GM23338 (cell line): ENCODE measurements at regions not wholly inside any gene's neighbourhood (a gene's known extent, or its start where the extent isn't known, plus 50 kb on each side); places are given as distances from the start of the nearest gene placed in this dataset.
A peak's percentile ranks its signal among the peaks of the same experiment; 100 is the strongest.

ENCODE experiments used
- ATAC-seq: fragments of 200-7000 bp; cut with Tn5 transposase; 3 replicates; pipeline ENCODE4 v1.9.1; 2020
- DNase-seq: peaks from one replicate; pipeline ENCODE4 v3.0.0-alpha.2; 2015; ENCODE audit warnings: low spot score
- H2AFZ ChIP-seq: fragments of 200-600 bp; sonication (generic); 2 replicates; pipeline ENCODE4 v1.8.0; 2016; ENCODE audit warnings: antibody characterized with exemption, mild to moderate bottlenecking, moderate library complexity
- H3F3A ChIP-seq: fragments of 200-600 bp; sonication (generic); replicated peaks from 2 replicates; pipeline ENCODE4 v1.8.0; 2017; ENCODE audit warnings: antibody characterized with exemption, mixed run types, low read depth
- H3K27ac ChIP-seq: fragments of 200-600 bp; sonication (generic); 2 replicates; pipeline ENCODE4 v1.6.1; 2016; ENCODE audit warnings: low read depth
- H3K27me3 ChIP-seq: fragments of 200-600 bp; sonication (generic); 2 replicates; pipeline ENCODE4 v1.8.0; 2016; ENCODE audit warnings: mild to moderate bottlenecking, mixed run types, moderate library complexity; ENCODE audit not compliant: insufficient read depth
- H3K36me3 ChIP-seq: fragments of 200-600 bp; sonication (generic); 2 replicates; pipeline ENCODE4 v1.8.0; 2016; ENCODE audit warnings: mild to moderate bottlenecking; ENCODE audit not compliant: insufficient read depth
- H3K4me1 ChIP-seq: fragments of 200-600 bp; sonication (generic); 2 replicates; pipeline ENCODE4 v1.8.0; 2016; ENCODE audit warnings: mild to moderate bottlenecking, moderate library complexity; ENCODE audit not compliant: insufficient read depth
- H3K4me2 ChIP-seq: fragments of 200-600 bp; sonication (generic); 2 replicates; pipeline ENCODE4 v1.7.1; 2017; ENCODE audit warnings: mixed run types
- H3K4me3 ChIP-seq: fragments of 200-600 bp; sonication (generic); 2 replicates; pipeline ENCODE4 v1.6.1; 2016; ENCODE audit warnings: mixed run types
- H3K79me2 ChIP-seq: fragments of 200-600 bp; sonication (generic); replicated peaks from 2 replicates; pipeline ENCODE4 v1.8.0; 2017; ENCODE audit warnings: mild to moderate bottlenecking; ENCODE audit not compliant: insufficient read depth
- H3K9me2 ChIP-seq: fragments of 200-600 bp; sonication (generic); 2 replicates; pipeline ENCODE4 v1.8.0; 2017; ENCODE audit not compliant: insufficient read depth
- H4K20me1 ChIP-seq: fragments of 200-600 bp; sonication (generic); replicated peaks from 2 replicates; pipeline ENCODE4 v1.8.0; 2017; ENCODE audit warnings: mild to moderate bottlenecking; ENCODE audit not compliant: insufficient read depth
- H3K27ac Mint-ChIP-seq: 2 replicates; pipeline ENCODE4 v1.8.0; 2020; ENCODE audit warnings: inconsistent platforms, mild to moderate bottlenecking, moderate library complexity, mixed read lengths
- H3K27me3 Mint-ChIP-seq: 3 replicates; pipeline ENCODE4 v1.8.0; 2022; ENCODE audit warnings: low read depth, mild to moderate bottlenecking, moderate library complexity, mixed read lengths, inconsistent platforms; ENCODE audit not compliant: insufficient read depth, poor library complexity
- H3K36me3 Mint-ChIP-seq: 3 replicates; pipeline ENCODE4 v1.8.0; 2021; ENCODE audit warnings: low read depth, mild to moderate bottlenecking, inconsistent platforms, moderate library complexity, mixed read lengths
- H3K4me1 Mint-ChIP-seq: 3 replicates; pipeline ENCODE4 v1.8.0; 2020; ENCODE audit warnings: mild to moderate bottlenecking, inconsistent platforms, mixed read lengths
- H3K4me3 Mint-ChIP-seq: 3 replicates; pipeline ENCODE4 v1.8.0; 2021; ENCODE audit warnings: moderate library complexity, mild to moderate bottlenecking, inconsistent platforms, mixed read lengths
- H3K9me3 Mint-ChIP-seq: 3 replicates; pipeline ENCODE4 v1.8.0; 2020; ENCODE audit warnings: moderate library complexity, mild to moderate bottlenecking, inconsistent platforms, mixed read lengths
- CREB1 ChIP-seq: fragments of 250-450 bp; sonication (Bioruptor Pico); IDR thresholded peaks from 2 replicates; pipeline ENCODE4 v1.5.0; 2020; ENCODE audit warnings: low read depth, mild to moderate bottlenecking, moderate library complexity
- EZH2 ChIP-seq: fragments of 200-600 bp; sonication (generic); IDR thresholded peaks from one replicate; pipeline ENCODE4 v1.8.0; 2017; ENCODE audit warnings: antibody characterized with exemption, mild to moderate bottlenecking, low read depth; ENCODE audit not compliant: unreplicated experiment
- EZH2phosphoT487 ChIP-seq: fragments of 200-600 bp; sonication (generic); IDR thresholded peaks from one replicate; pipeline ENCODE4 v1.8.1; 2018; ENCODE audit warnings: antibody characterized with exemption; ENCODE audit not compliant: unreplicated experiment
- JUNB ChIP-seq: IDR thresholded peaks from one replicate; pipeline ENCODE4 v1.6.1; 2016; ENCODE audit warnings: antibody characterized with exemption; ENCODE audit not compliant: unreplicated experiment
- NANOG ChIP-seq: IDR thresholded peaks from 2 replicates; pipeline ENCODE4 v1.6.1; 2016; ENCODE audit warnings: antibody characterized with exemption, borderline replicate concordance
- POLR2AphosphoS5 ChIP-seq: IDR thresholded peaks from 2 replicates; pipeline ENCODE4 v1.6.1; 2016; ENCODE audit warnings: antibody characterized with exemption, low read depth
- REST ChIP-seq: IDR thresholded peaks from one replicate; pipeline ENCODE4 v1.6.1; 2018; ENCODE audit warnings: antibody characterized with exemption; ENCODE audit not compliant: unreplicated experiment
- STAT1 ChIP-seq: IDR thresholded peaks from one replicate; pipeline ENCODE4 v1.6.1; 2016; ENCODE audit warnings: antibody characterized with exemption; ENCODE audit not compliant: unreplicated experiment
- ZNF331 ChIP-seq: fragments of 250-450 bp; sonication (Bioruptor Pico); IDR thresholded peaks from 2 replicates; pipeline ENCODE4 v1.5.0; 2020; ENCODE audit warnings: low read depth, mild to moderate bottlenecking, moderate library complexity
- TF ChIP-seq, protein P1 (sequence below): IDR thresholded peaks from 2 replicates; pipeline ENCODE4 v1.6.1; 2016; ENCODE audit warnings: antibody characterized with exemption

GRCh38 chr6:91438570-91438969, 851.7 kb upstream of the MAP3K7 start (continued):
- TF ChIP-seq REST: no peak

- Mint-ChIP-seq H3K9me3 (no peaks in the 10 kb centered on the region), H3K36me3 (no peaks in the 10 kb centered on the region), H3K4me3 (no peak overlapping the region), H3K27me3 (peaks cover 9% of the 10 kb centered on the region), H3K4me1 (peaks cover 10% of the 10 kb centered on the region), H3K27ac (no peak overlapping the region)
- Histone ChIP-seq H3K4me1 (peaks cover 11% of the 10 kb centered on the region), H3F3A (no peaks in the 10 kb centered on the region), H3K4me2 (peak overlapping the region; percentile 7; the same call in 1 of the 2 replicates), H3K36me3 (no peaks in the 10 kb centered on the region), H4K20me1 (no peaks in the 10 kb centered on the region), H3K27ac (no peak overlapping the region), H3K4me3 (no peak overlapping the region), H3K27me3 (no peaks in the 10 kb centered on the region), H2AFZ (no peak overlapping the region), H3K79me2 (no peaks in the 10 kb centered on the region), H3K9me2 (no peaks in the 10 kb centered on the region)
- DNase-seq: peak; percentile 23
- peak; percentile 88 for ATAC-seq
- peak; percentile 38; the same call in 1 of the 2 replicates for TF ChIP-seq NANOG
- TF ChIP-seq POLR2AphosphoS5: no peak
These were observed 850.5 kb upstream of the MAP3K7 start for GRCh38 chr6:91437315-91437729.

DNA sequence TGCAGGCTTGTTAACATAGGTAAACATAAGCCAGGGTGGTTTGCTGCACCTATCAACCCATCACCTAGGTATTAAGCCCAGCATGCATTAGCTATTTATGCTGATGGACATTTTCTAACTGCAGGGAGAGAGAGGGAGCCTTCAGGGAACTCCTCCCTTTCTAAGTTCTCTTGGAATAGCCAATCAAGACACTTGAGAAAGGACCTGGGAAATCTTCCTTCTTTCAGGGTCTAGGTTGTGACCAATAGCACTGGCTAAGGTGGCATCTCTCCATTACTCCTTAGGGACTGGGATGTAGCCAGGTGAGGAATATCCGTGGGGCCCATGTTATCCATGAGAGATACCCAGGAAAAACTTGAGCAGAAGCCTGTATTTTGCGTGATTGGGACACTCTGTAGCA, 849.6 kb upstream of the MAP3K7 start:
- peak; percentile 63 for ATAC-seq
- no peak overlapping the region for H3K4me3 Mint-ChIP-seq

More for the DNA sequence above, 849.6 kb upstream of the MAP3K7 start:
- peaks cover 10% of the 10 kb centered on the region for H3K4me1 Mint-ChIP-seq
- Histone ChIP-seq H3K9me2 (no peaks in the 10 kb centered on the region), H3K4me2 (no peak overlapping the region), H3K27me3 (no peaks in the 10 kb centered on the region), H3K4me3 (no peak overlapping the region), H3K27ac (no peak overlapping the region), H3K79me2 (no peaks in the 10 kb centered on the region), H3F3A (no peaks in the 10 kb centered on the region), H4K20me1 (no peaks in the 10 kb centered on the region), H3K4me1 (peaks cover 11% of the 10 kb centered on the region), H3K36me3 (no peaks in the 10 kb centered on the region), H2AFZ (no peak overlapping the region)
- no peak overlapping the region for H3K27ac Mint-ChIP-seq
- TF ChIP-seq JUNB: no peak
- TF ChIP-seq NANOG: no peak
- TF ChIP-seq EZH2phosphoT487: no peak
- TF ChIP-seq EZH2: no peak
- no peak for TF ChIP-seq CREB1
- no peak for TF ChIP-seq STAT1
- TF ChIP-seq, protein P1, sequence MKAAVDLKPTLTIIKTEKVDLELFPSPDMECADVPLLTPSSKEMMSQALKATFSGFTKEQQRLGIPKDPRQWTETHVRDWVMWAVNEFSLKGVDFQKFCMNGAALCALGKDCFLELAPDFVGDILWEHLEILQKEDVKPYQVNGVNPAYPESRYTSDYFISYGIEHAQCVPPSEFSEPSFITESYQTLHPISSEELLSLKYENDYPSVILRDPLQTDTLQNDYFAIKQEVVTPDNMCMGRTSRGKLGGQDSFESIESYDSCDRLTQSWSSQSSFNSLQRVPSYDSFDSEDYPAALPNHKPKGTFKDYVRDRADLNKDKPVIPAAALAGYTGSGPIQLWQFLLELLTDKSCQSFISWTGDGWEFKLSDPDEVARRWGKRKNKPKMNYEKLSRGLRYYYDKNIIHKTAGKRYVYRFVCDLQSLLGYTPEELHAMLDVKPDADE: no peak
- TF ChIP-seq ZNF331 (CRISPR knock-in tag): no peak
- H3K36me3 Mint-ChIP-seq: no peaks in the 10 kb centered on the region
- H3K9me3 Mint-ChIP-seq: no peaks in the 10 kb centered on the region
- H3K27me3 Mint-ChIP-seq: peaks cover 9% of the 10 kb centered on the region
- peak; percentile 23 for DNase-seq
